Esophagus squamous epithelium (tissue), 5 donors: ENCODE measurements at regions not wholly inside any gene's neighbourhood (a gene's known extent, or its start where the extent isn't known, plus 50 kb on each side); places are given as distances from the start of the nearest gene placed in this dataset.
"Not testable (repeated sequence)": the region's sequence is repeated elsewhere in the genome, so short reads cannot be mapped to it uniquely, and the experiment has no call there.

Experiments used
- DNase-seq: peaks from one replicate; lab custom pipeline; 2025; lab: John Stamatoyannopoulos, UW
- H3K27ac ChIP-seq, 4 donors: fragments of 200-600 bp; sonication (generic); one replicate each; pipeline ENCODE4 v1.5.1; 2016 to 2019; ENCODE audit warnings: mild to moderate bottlenecking in 1 of 4
- H3K27me3 ChIP-seq, 4 donors: fragments of 200-600 bp; sonication (generic); 1 replicate in 3 of 4; 2 replicates in 1 of 4; pipeline versions ENCODE4 v1.5.1 to v1.6.0; 2017 to 2021; ENCODE audit warnings: antibody characterized with exemption in 1 of 4
- H3K36me3 ChIP-seq, 3 donors: fragments of 200-600 bp; sonication (generic); one replicate each; pipeline ENCODE4 v1.5.1; 2016 to 2019
- H3K4me1 ChIP-seq, 3 donors: fragments of 200-600 bp; sonication (generic); one replicate each; pipeline ENCODE4 v1.5.1; 2017 to 2019
- H3K4me3 ChIP-seq, 4 donors: fragments of 200-600 bp; sonication (generic); 1 replicate in 3 of 4; 2 replicates in 1 of 4; pipeline ENCODE4 v1.5.1; 2016 to 2019; ENCODE audit warnings: mild to moderate bottlenecking in 2 of 4, moderate library complexity in 1 of 4
- H3K9me3 ChIP-seq, 3 donors: fragments of 200-600 bp; sonication (generic); one replicate each; pipeline ENCODE4 v1.5.1; 2016 to 2019
- POLR2A ChIP-seq, 4 donors: fragments of 450-650 bp; IDR thresholded peaks; one replicate each; pipeline ENCODE4 v1.6.1; 2017; ENCODE audit warnings: antibody characterized with exemption in 4 of 4, mild to moderate bottlenecking in 4 of 4, moderate library complexity in 3 of 4
- WGBS, 2 donors: methylation state at CpG; one replicate each; pipeline ENCODE4 v1.1.5; 2018; 5-methylcytosine and 5-hydroxymethylcytosine counted together
- intact Hi-C: fragments of 100-400 bp; cut with DNase I; formaldehyde crosslinking; loops from one replicate; pipeline ENCODE4 v1.15.0; 2022
- TF ChIP-seq, protein P1 (sequence below), 6 experiments: fragments of 450-650 bp in 4 of 6; fragments of 200-600 bp in 2 of 6; sonication (generic) in 2 of 6; IDR thresholded peaks; one replicate each; pipeline ENCODE4 v1.5.1; 2016 to 2019; ENCODE audit warnings: antibody characterized with exemption in 6 of 6, mild to moderate bottlenecking in 4 of 6, moderate library complexity in 4 of 6
- donor health status: DM: yes; HTN: yes; CAD: no.

DNA sequence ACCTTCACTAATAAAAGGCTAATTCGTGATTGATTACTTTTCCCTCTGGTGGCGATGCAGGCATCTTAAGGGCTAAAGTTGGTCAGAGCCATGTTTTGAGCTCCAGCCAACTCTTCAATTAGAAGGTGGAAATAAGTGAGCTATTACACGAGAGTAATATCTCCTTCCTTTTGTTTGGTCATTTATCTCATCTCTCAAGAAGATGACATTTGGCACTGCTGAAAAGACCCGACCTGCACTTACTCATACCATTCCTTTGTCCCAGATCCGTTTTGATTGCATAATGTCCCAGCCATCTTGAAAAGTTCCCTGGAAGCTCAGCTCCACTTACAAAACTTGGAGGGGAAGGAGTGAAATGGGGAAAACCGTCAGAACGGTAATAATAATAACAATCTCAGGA is 316.2 kb downstream of the VRK1 start:
- Histone ChIP-seq H3K4me1 (no peaks in the 10 kb centered on the region), H3K9me3 (peaks cover 0 to 11% (median 5%) of the 10 kb centered on the region in 3 donors), H3K36me3 (no peaks in the 10 kb centered on the region), H3K27me3 (peaks cover 0 to 42% (median 0%) of the 10 kb centered on the region in 4 donors), H3K27ac (no peak overlapping the region), H3K4me3 (no peak overlapping the region)
- no peak for DNase-seq
- no peak for TF ChIP-seq POLR2A (IDR thresholded peaks at IDR 0.05)
- intact Hi-C loops: no loop called here
- WGBS, 2 donors: 27 to 42% methylated on average over 7 of the region's 7 CpGs

DNA sequence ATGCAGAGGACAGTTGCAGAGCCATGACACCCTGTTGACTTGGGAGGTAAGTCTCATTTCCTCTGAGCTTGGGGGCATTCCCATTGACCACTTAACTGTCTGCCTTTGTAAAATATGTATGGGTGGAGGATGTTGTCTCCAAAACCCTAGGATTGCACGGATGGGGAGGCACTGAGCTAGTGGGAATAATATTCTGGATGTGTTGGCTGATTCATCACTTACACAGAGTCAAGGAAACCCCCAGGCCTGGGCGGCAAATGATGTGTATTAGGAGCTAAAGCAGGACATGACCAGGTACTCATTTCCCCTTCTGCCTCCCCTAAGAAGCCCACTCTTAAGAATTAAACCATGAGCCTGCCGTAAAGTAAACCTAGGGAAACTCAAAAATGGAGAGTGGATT is 319.4 kb downstream of the VRK1 start:
- TF ChIP-seq, protein P1, sequence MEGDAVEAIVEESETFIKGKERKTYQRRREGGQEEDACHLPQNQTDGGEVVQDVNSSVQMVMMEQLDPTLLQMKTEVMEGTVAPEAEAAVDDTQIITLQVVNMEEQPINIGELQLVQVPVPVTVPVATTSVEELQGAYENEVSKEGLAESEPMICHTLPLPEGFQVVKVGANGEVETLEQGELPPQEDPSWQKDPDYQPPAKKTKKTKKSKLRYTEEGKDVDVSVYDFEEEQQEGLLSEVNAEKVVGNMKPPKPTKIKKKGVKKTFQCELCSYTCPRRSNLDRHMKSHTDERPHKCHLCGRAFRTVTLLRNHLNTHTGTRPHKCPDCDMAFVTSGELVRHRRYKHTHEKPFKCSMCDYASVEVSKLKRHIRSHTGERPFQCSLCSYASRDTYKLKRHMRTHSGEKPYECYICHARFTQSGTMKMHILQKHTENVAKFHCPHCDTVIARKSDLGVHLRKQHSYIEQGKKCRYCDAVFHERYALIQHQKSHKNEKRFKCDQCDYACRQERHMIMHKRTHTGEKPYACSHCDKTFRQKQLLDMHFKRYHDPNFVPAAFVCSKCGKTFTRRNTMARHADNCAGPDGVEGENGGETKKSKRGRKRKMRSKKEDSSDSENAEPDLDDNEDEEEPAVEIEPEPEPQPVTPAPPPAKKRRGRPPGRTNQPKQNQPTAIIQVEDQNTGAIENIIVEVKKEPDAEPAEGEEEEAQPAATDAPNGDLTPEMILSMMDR (IDR thresholded peaks at IDR 0.05): no peak
- no peak for TF ChIP-seq POLR2A (IDR thresholded peaks at IDR 0.05)
- H3K9me3 ChIP-seq: no peaks in the 10 kb centered on the region
- DNase-seq: no peak
- 82% methylated on average over 2 to 3 of the region's 3 CpGs for WGBS, 2 donors
- H3K27me3 ChIP-seq: peaks cover 0 to 48% (median 0%) of the 10 kb centered on the region in 4 donors
- H3K4me1 ChIP-seq: no peaks in the 10 kb centered on the region
- no peak overlapping the region for H3K27ac ChIP-seq
- no peak overlapping the region for H3K4me3 ChIP-seq
- H3K36me3 ChIP-seq: no peaks in the 10 kb centered on the region
- intact Hi-C loops: no loop called here

DNA sequence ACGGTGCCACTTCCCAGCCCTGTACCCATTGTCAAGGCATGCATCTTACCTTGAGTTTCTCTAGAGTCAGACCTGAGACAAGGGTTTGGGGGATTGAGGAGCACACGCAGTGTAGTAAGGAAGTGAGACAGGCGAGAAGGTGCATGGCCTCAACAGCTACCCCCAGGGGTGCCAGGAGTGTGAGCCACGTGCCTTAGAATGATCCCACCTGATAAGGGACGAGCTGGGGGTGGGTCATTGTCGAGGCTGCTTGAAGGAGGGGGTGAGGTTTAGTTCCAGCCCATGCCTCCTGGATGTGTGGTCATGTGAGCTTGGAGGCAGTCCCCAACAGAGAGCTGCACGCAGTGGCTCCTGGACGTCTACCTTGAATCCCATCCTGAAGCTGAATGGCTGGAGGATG is 320.5 kb downstream of the VRK1 start:
- WGBS, 2 donors: 66 to 72% methylated on average over 7 to 8 of the region's 8 CpGs
- no peak for DNase-seq
- no peak for TF ChIP-seq POLR2A (IDR thresholded peaks at IDR 0.05)
- TF ChIP-seq, protein P1 (IDR thresholded peaks at IDR 0.05): no peak
- Histone ChIP-seq H3K36me3 (no peaks in the 10 kb centered on the region), H3K4me1 (no peaks in the 10 kb centered on the region), H3K9me3 (no peaks in the 10 kb centered on the region), H3K4me3 (no peak overlapping the region), H3K27ac (no peak overlapping the region), H3K27me3 (peaks cover 0 to 45% (median 0%) of the 10 kb centered on the region in 4 donors)
- intact Hi-C loops: no loop called here

DNA sequence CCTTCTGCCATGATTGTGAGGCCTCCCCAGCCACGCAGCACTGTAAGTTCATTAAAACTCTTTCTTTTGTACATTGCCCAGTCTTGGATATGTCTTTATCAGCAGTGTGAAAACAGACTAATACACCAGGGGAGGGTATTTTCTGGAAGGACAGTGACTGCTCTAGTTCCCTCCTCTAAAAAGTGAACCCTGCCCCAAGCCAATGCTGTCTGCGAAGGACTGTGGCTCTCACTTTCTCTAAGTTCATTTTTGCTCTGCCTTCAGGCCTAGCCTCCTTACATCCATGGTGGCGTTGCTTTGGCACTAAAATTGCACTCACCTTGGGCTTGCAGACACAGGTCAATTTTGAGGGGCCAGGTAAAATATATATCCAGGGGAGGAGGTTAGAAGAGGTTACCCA is 323.0 kb downstream of the VRK1 start:
- Histone ChIP-seq H3K27me3 (peaks cover 0 to 38% (median 0%) of the 10 kb centered on the region in 4 donors), H3K27ac (no peak overlapping the region), H3K9me3 (no peaks in the 10 kb centered on the region), H3K4me1 (no peaks in the 10 kb centered on the region), H3K4me3 (no peak overlapping the region), H3K36me3 (no peaks in the 10 kb centered on the region)
- TF ChIP-seq, protein P1 (IDR thresholded peaks at IDR 0.05): no peak
- TF ChIP-seq POLR2A (IDR thresholded peaks at IDR 0.05): no peak
- DNase-seq: no peak
- 53 to 78% methylated on average over 2 to 3 of the region's 3 CpGs for WGBS, 2 donors
- intact Hi-C loops: no loop called here

DNA sequence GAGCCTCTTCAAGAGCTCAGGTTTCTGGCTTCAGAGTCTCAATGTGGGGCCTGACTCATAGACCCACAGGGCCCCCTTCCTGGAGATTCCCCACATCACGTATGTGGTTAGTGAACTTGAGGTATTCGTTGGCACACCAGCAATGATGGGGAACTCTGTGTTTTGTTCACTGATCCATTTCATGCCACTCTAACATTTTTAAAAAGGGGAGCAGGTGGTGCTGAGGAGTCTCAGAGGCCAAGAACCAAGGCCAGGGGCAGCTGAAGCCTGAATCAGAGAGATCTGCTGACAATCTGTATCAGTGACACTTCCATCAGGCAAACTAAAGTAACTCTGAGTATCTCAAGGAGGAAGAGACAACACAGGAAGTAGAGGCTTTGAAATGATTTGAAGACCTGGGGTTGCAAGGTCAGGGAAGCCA is 323.4 kb downstream of the VRK1 start:
- H3K9me3 ChIP-seq: no peaks in the 10 kb centered on the region
- H3K4me1 ChIP-seq: no peaks in the 10 kb centered on the region
- intact Hi-C loops: no loop called here
- 50 to 73% methylated on average over 2 of the region's 2 CpGs for WGBS, 2 donors
- no peaks in the 10 kb centered on the region for H3K36me3 ChIP-seq
- no peak overlapping the region for H3K4me3 ChIP-seq
- TF ChIP-seq POLR2A (IDR thresholded peaks at IDR 0.05): no peak
- TF ChIP-seq, protein P1 (IDR thresholded peaks at IDR 0.05): no peak
- no peak for DNase-seq
- H3K27ac ChIP-seq: no peak overlapping the region
- H3K27me3 ChIP-seq: peaks cover 0 to 37% (median 0%) of the 10 kb centered on the region in 4 donors

DNA sequence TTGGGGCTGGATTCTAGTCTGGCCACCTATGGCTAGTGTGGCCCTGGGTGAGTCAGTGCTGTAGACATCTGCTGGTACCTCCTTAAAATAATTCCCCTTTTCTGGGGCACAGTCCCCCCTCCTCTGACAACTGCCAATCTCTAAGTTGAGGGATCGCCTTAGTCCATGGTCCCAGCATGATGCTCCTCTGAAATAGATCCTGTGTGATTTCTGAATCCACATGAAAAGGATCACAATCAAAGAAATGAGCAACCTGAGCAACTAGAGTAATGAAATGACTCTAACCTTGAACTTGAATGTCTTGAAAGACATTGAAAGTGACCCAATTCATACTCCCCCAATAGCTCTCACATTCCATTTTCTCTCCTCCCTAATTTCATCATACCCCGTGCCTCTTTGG is 332.5 kb downstream of the VRK1 start:
- no peaks in the 10 kb centered on the region for H3K4me1 ChIP-seq
- no peaks in the 10 kb centered on the region for H3K36me3 ChIP-seq
- 69 to 83% methylated on average over 2 of the region's 2 CpGs for WGBS, 2 donors
- no peaks in the 10 kb centered on the region for H3K9me3 ChIP-seq
- no peak overlapping the region for H3K27ac ChIP-seq
- intact Hi-C loops: no loop called here
- DNase-seq: no peak
- TF ChIP-seq, protein P1 (IDR thresholded peaks at IDR 0.05): no peak
- no peak for TF ChIP-seq POLR2A (IDR thresholded peaks at IDR 0.05)
- H3K27me3 ChIP-seq: no peaks in the 10 kb centered on the region
- H3K4me3 ChIP-seq: no peak overlapping the region

DNA sequence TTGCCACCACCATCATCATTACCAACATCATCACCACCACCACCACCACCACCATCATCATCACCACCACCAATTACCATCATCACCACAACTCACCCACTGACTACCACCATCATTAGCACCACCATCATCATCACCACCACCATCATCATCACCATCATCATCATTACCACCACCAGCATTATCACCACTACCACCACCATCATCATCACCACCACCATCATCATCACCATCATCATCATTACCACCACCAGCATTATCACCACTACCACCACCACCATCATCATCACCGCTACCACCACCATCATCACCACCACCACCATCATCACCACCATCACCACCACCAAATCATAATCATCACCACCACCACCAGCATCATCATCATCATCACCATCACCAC is 338.7 kb downstream of the VRK1 start:
- DNase-seq, H3K9me3 ChIP-seq, H3K27ac ChIP-seq, H3K4me1 ChIP-seq, H3K36me3 ChIP-seq, H3K4me3 ChIP-seq, H3K27me3 ChIP-seq, intact Hi-C loops: not testable (repeated sequence)
- WGBS, 2 donors: 89 to 92% methylated on average over 1 of the region's 1 CpG
